CD4-positive, alpha-beta T cell (primary cell): ENCODE measurements at regions not wholly inside any gene's neighbourhood (a gene's known extent, or its start where the extent isn't known, plus 50 kb on each side); places are given as distances from the start of the nearest gene placed in this dataset.

ENCODE experiments used
- ATAC-seq: fragments of 200-7000 bp; cut with Tn5 transposase; one replicate; pipeline ENCODE4 v1.10.0; 2022; ENCODE audit warnings: mild to moderate bottlenecking; ENCODE audit not compliant: poor library complexity
- CTCF ChIA-PET: fragments of 350-600 bp; sonication (Branson Sonifier 250); formaldehyde crosslinking; loops from one replicate; lab custom pipeline; 2021; ENCODE audit warnings: antibody characterized with exemption, inconsistent platforms; lab: Charles Lee
- POLR2A ChIA-PET: fragments of 350-600 bp; sonication (Branson Sonifier 250); formaldehyde crosslinking; loops from one replicate; lab custom pipeline; 2021; ENCODE audit warnings: antibody characterized with exemption, inconsistent platforms; lab: Charles Lee
- DNase-seq, 14 experiments: peaks; one replicate each; pipeline ENCODE4 v3.0.0-alpha.2; 2013 to 2020; ENCODE audit warnings: mixed read lengths in 2 of 14
- H3K27ac ChIP-seq, 2 donors: one replicate each; pipeline versions ENCODE4 v1.5.1 to v1.7.0; 2013; ENCODE audit warnings: low read length in 2 of 2, low read depth in 1 of 2, mild to moderate bottlenecking in 1 of 2
- H3K27me3 ChIP-seq, 2 experiments: 1 replicate in 1 of 2; 2 replicates in 1 of 2; pipeline versions ENCODE4 v1.6.1 to v1.7.0; 2013; ENCODE audit warnings: low read length in 2 of 2, control low read depth in 1 of 2, mild to moderate bottlenecking in 1 of 2, moderate library complexity in 1 of 2; ENCODE audit not compliant: insufficient read depth in 2 of 2, control insufficient read depth in 1 of 2
- H3K36me3 ChIP-seq: one replicate; pipeline ENCODE4 v1.6.1; 2013; ENCODE audit warnings: low read length, control low read depth; ENCODE audit not compliant: insufficient read depth
- H3K4me1 ChIP-seq: one replicate; pipeline ENCODE4 v1.6.1; 2013; ENCODE audit warnings: low read length, control low read depth; ENCODE audit not compliant: insufficient read depth
- H3K4me3 ChIP-seq: one replicate; pipeline ENCODE4 v1.5.1; 2013; ENCODE audit warnings: mild to moderate bottlenecking, low read length, moderate library complexity
- H3K9me3 ChIP-seq, 2 experiments: 1 replicate in 1 of 2; 2 replicates in 1 of 2; pipeline versions ENCODE4 v1.6.1 to v1.7.0; 2013; ENCODE audit warnings: low read length in 2 of 2, mild to moderate bottlenecking in 2 of 2, control low read depth in 1 of 2, moderate library complexity in 1 of 2; ENCODE audit not compliant: control insufficient read depth in 1 of 2, insufficient read depth in 1 of 2
- H3K27ac Mint-ChIP-seq: one replicate; pipeline ENCODE4 v1.8.0; 2020; ENCODE audit warnings: mixed read lengths
- H3K27me3 Mint-ChIP-seq: one replicate; pipeline ENCODE4 v1.8.0; 2021; ENCODE audit warnings: mixed read lengths
- H3K36me3 Mint-ChIP-seq: one replicate; pipeline ENCODE4 v1.8.0; 2021; ENCODE audit warnings: low read depth, mixed read lengths
- H3K4me1 Mint-ChIP-seq: one replicate; pipeline ENCODE4 v1.8.0; 2021; ENCODE audit warnings: low read depth, mixed read lengths
- H3K4me3 Mint-ChIP-seq: one replicate; pipeline ENCODE4 v1.8.0; 2020; ENCODE audit warnings: mild to moderate bottlenecking, mixed read lengths
- H3K9me3 Mint-ChIP-seq: one replicate; pipeline ENCODE4 v1.8.0; 2020; ENCODE audit warnings: mixed read lengths
- intact Hi-C, 2 experiments: fragments of 100-400 bp; cut with DNase I in 1 of 2; cut with micrococcal nuclease in 1 of 2; formaldehyde crosslinking; loops; one replicate each; pipeline versions ENCODE4 v1.15.1 to v1.9.0; 2023 to 2025; cut with DNase I, micrococcal nuclease
- TF ChIP-seq, protein P1 (sequence below): fragments of 200-600 bp; IDR thresholded peaks from one replicate; pipeline ENCODE4 v1.8.0; 2022; ENCODE audit warnings: antibody characterized with exemption, mild to moderate bottlenecking

DNA sequence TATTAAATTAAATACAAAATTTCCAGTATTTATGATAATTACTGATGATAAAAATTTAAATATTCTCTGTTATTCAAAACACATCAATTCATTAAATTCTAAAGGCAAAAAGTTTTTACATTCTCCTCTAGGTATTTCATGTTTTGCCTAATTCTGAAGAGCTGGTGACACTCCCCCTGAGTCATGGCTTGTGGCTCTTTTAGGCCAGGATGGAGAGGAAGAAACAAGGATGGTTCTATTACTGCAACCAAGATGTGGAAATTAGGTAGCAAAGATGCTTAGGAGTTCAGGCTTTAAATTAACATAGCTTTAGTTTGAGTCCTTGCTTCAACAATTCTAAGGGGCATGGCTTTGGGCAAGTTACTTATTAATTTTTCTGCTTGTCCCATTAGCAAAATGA is 1295.8 kb downstream of the EFNA5 start:
- ATAC-seq (no peak), DNase-seq (no peak)
- Histone ChIP-seq H3K27ac (no peak overlapping the region), H3K4me3 (no peak overlapping the region), H3K27me3 (no peaks in the 10 kb centered on the region), H3K4me1 (no peaks in the 10 kb centered on the region), H3K9me3 (no peaks in the 10 kb centered on the region), H3K36me3 (no peaks in the 10 kb centered on the region)
- H3K4me3 Mint-ChIP-seq = no peak overlapping the region
- intact Hi-C loops = no loop called here
- TF ChIP-seq, protein P1, sequence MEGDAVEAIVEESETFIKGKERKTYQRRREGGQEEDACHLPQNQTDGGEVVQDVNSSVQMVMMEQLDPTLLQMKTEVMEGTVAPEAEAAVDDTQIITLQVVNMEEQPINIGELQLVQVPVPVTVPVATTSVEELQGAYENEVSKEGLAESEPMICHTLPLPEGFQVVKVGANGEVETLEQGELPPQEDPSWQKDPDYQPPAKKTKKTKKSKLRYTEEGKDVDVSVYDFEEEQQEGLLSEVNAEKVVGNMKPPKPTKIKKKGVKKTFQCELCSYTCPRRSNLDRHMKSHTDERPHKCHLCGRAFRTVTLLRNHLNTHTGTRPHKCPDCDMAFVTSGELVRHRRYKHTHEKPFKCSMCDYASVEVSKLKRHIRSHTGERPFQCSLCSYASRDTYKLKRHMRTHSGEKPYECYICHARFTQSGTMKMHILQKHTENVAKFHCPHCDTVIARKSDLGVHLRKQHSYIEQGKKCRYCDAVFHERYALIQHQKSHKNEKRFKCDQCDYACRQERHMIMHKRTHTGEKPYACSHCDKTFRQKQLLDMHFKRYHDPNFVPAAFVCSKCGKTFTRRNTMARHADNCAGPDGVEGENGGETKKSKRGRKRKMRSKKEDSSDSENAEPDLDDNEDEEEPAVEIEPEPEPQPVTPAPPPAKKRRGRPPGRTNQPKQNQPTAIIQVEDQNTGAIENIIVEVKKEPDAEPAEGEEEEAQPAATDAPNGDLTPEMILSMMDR = no peak
- no peak overlapping the region for H3K27ac Mint-ChIP-seq
- CTCF ChIA-PET = no interaction called here
- POLR2A ChIA-PET = no interaction called here
- peaks cover 5% of the 10 kb centered on the region for H3K9me3 Mint-ChIP-seq
- no peaks in the 10 kb centered on the region for H3K36me3 Mint-ChIP-seq
- H3K4me1 Mint-ChIP-seq = no peaks in the 10 kb centered on the region
- H3K27me3 Mint-ChIP-seq = no peaks in the 10 kb centered on the region

DNA sequence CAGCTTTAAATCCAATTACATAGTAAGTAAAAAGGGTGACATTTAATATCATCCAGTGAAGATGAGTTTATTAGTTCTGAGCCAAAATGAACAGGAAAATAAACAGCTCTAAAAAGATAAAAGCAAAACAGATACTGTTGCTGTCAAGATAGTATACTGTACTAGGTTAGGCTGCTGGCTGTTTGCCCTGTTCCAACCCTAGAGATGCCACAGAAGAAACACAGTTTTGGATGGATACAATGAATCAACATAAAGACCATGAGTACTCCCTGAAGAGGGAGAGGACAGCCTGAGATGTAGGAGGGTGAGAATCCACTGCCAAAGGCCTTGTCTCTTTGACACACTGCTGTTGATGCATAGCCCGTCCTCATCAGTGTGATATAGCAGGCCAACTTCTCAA is 1302.7 kb downstream of the EFNA5 start:
- no peak for ATAC-seq

DNA sequence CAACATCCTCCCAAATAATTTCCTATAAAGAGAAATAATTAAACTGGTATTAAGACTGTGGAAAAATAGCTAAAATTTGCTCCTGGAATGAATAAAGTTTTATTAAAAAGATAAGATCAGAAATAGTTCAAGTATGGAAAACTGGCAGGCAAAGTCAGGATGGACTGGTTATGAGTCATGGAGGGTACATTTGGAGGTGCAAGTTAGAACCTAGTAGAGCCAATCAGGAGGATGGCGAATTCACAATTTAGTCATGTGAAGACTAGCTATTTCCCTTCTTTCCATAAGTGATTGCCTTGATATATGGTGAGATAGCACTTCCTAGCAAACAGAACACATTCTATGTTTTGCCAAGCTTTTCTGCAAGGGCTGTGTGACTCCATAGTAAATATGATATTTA is 1303.5 kb downstream of the EFNA5 start:
- Histone ChIP-seq H3K27ac (no peak overlapping the region), H3K9me3 (no peaks in the 10 kb centered on the region), H3K4me1 (no peaks in the 10 kb centered on the region), H3K36me3 (no peaks in the 10 kb centered on the region), H3K4me3 (no peak overlapping the region), H3K27me3 (no peaks in the 10 kb centered on the region)
- POLR2A ChIA-PET = no interaction called here
- TF ChIP-seq, protein P1 = no peak
- intact Hi-C loops = no loop called here
- no peak for DNase-seq
- H3K36me3 Mint-ChIP-seq = no peaks in the 10 kb centered on the region
- peaks cover 19% of the 10 kb centered on the region for H3K9me3 Mint-ChIP-seq
- CTCF ChIA-PET = no interaction called here
- H3K27ac Mint-ChIP-seq = no peak overlapping the region
- H3K4me3 Mint-ChIP-seq = no peak overlapping the region
- H3K4me1 Mint-ChIP-seq = no peaks in the 10 kb centered on the region
- no peak for ATAC-seq
- no peaks in the 10 kb centered on the region for H3K27me3 Mint-ChIP-seq

More for the DNA sequence above, 1302.7 kb downstream of the EFNA5 start:
- Mint-ChIP-seq H3K27ac (no peak overlapping the region), H3K9me3 (peaks cover 16% of the 10 kb centered on the region), H3K36me3 (no peaks in the 10 kb centered on the region), H3K4me3 (no peak overlapping the region), H3K27me3 (no peaks in the 10 kb centered on the region), H3K4me1 (no peaks in the 10 kb centered on the region)
- CTCF ChIA-PET = no interaction called here
- POLR2A ChIA-PET = no interaction called here
- no peak overlapping the region for H3K4me3 ChIP-seq
- no peaks in the 10 kb centered on the region for H3K9me3 ChIP-seq
- H3K27ac ChIP-seq = no peak overlapping the region
- DNase-seq = no peak
- no peaks in the 10 kb centered on the region for H3K27me3 ChIP-seq
- intact Hi-C loops = no loop called here
- H3K36me3 ChIP-seq = no peaks in the 10 kb centered on the region
- no peaks in the 10 kb centered on the region for H3K4me1 ChIP-seq
- TF ChIP-seq, protein P1 = no peak
